ENCODE measurements at regions not wholly inside any gene's neighbourhood (a gene's known extent, or its start where the extent isn't known, plus 50 kb on each side); places are given as distances from the start of the nearest gene placed in this dataset.

GRCh38 chr2:152227969-152228592 lies 52.5 kb upstream of the STAM2 start:
- Histone ChIP-seq H3K27ac (ENCODE audit: low read depth, low read length) (peak overlapping the region; percentile 84), H3K9me3 (ENCODE audit: control insufficient read depth in 5 of 5, low read length in 5 of 5) (no peaks in the 10 kb centered on the region), H3K27me3 (ENCODE audit: control insufficient read depth in 5 of 5, insufficient read depth in 4 of 5, low read length in 5 of 5) (no peaks in the 10 kb centered on the region), H3K9ac (ENCODE audit: low read length in 5 of 5) (peak overlapping the region in 3 of 5 donors; percentile 17 to 56 (median 32)), H3K4me1 (ENCODE audit: control insufficient read depth in 5 of 5, insufficient read depth in 5 of 5, low read length in 5 of 5) (peaks cover 2 to 36% (median 19%) of the 10 kb centered on the region in 5 donors), H3K36me3 (ENCODE audit: control insufficient read depth in 5 of 5, insufficient read depth in 5 of 5, low read length in 5 of 5) (no peaks in the 10 kb centered on the region), H3K4me3 (ENCODE audit: low read depth in 1 of 5, low read length in 5 of 5) (no peak overlapping the region)

GRCh38 chr2:152231446-152231845 lies 55.9 kb upstream of the STAM2 start:
- H3K9ac ChIP-seq (ENCODE audit: low read length in 5 of 5) = no peak overlapping the region
- no peak overlapping the region for H3K4me3 ChIP-seq (ENCODE audit: low read depth in 1 of 5, low read length in 5 of 5)
- peaks cover 0 to 18% (median 9%) of the 10 kb centered on the region in 5 donors for H3K4me1 ChIP-seq (ENCODE audit: control insufficient read depth in 5 of 5, insufficient read depth in 5 of 5, low read length in 5 of 5)
- H3K9me3 ChIP-seq (ENCODE audit: control insufficient read depth in 5 of 5, low read length in 5 of 5) = no peaks in the 10 kb centered on the region
- H3K27me3 ChIP-seq (ENCODE audit: control insufficient read depth in 5 of 5, insufficient read depth in 4 of 5, low read length in 5 of 5) = no peaks in the 10 kb centered on the region
- H3K36me3 ChIP-seq (ENCODE audit: control insufficient read depth in 5 of 5, insufficient read depth in 5 of 5, low read length in 5 of 5) = no peaks in the 10 kb centered on the region
- H3K27ac ChIP-seq (ENCODE audit: low read depth, low read length) = no peak overlapping the region

- H3K9ac ChIP-seq (ENCODE audit: low read length in 5 of 5) = no peak overlapping the region
- no peak overlapping the region for H3K4me3 ChIP-seq (ENCODE audit: low read depth in 1 of 5, low read length in 5 of 5)
- no peak overlapping the region for H3K27ac ChIP-seq (ENCODE audit: low read depth, low read length)
- H3K36me3 ChIP-seq (ENCODE audit: control insufficient read depth in 5 of 5, insufficient read depth in 5 of 5, low read length in 5 of 5) = no peaks in the 10 kb centered on the region
- H3K4me1 ChIP-seq (ENCODE audit: control insufficient read depth in 5 of 5, insufficient read depth in 5 of 5, low read length in 5 of 5) = no peaks in the 10 kb centered on the region
- H3K27me3 ChIP-seq (ENCODE audit: control insufficient read depth in 5 of 5, insufficient read depth in 4 of 5, low read length in 5 of 5) = no peaks in the 10 kb centered on the region
- no peaks in the 10 kb centered on the region for H3K9me3 ChIP-seq (ENCODE audit: control insufficient read depth in 5 of 5, low read length in 5 of 5)
Observed at GRCh38 chr2:152234277-152234676, 58.7 kb upstream of the STAM2 start.

DNA sequence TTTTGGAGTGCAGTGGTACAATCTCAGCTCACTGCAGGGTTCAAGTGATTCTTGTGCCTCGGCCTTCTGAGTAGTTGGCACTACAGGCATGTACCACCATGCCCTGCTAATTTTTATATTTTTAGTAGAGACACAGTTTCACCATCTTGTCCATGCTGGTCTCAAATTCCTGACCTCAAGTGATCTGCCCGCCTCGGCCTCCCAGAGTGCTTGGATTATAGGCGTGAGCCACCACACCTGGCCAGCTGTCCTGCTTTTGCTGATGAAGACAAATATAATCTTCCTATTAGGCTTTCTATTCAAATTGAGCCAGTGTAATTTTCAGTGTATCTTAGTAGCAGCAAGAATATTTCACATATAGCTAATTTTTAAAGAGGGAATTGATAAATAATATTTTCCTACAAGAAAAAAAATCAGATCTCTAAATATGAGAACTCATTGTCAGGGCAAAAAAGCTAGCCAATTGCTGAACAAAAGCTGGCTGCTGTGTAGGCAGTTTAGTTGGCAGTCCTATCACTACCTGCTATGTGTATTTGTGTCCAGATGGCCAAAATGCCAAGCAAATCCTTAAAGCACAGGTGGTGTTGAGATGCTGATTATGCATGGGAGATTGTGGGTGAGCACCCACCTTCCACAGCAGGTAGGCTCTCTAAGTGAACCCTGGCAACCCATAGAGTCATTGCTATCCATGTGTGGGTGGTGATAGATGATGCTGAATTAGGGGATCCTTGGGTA lies 60.8 kb upstream of the STAM2 start:
- no peak overlapping the region for H3K27ac ChIP-seq (ENCODE audit: low read depth, low read length)
- no peak overlapping the region for H3K9ac ChIP-seq (ENCODE audit: low read length in 5 of 5)
- no peak overlapping the region for H3K4me3 ChIP-seq (ENCODE audit: low read depth in 1 of 5, low read length in 5 of 5)
- H3K36me3 ChIP-seq (ENCODE audit: control insufficient read depth in 5 of 5, insufficient read depth in 5 of 5, low read length in 5 of 5) = no peaks in the 10 kb centered on the region
- peaks cover 0 to 2% (median 0%) of the 10 kb centered on the region in 5 donors for H3K4me1 ChIP-seq (ENCODE audit: control insufficient read depth in 5 of 5, insufficient read depth in 5 of 5, low read length in 5 of 5)
- H3K27me3 ChIP-seq (ENCODE audit: control insufficient read depth in 5 of 5, insufficient read depth in 4 of 5, low read length in 5 of 5) = no peaks in the 10 kb centered on the region
- H3K9me3 ChIP-seq (ENCODE audit: control insufficient read depth in 5 of 5, low read length in 5 of 5) = peaks cover 0 to 10% (median 9%) of the 10 kb centered on the region in 5 donors

DNA sequence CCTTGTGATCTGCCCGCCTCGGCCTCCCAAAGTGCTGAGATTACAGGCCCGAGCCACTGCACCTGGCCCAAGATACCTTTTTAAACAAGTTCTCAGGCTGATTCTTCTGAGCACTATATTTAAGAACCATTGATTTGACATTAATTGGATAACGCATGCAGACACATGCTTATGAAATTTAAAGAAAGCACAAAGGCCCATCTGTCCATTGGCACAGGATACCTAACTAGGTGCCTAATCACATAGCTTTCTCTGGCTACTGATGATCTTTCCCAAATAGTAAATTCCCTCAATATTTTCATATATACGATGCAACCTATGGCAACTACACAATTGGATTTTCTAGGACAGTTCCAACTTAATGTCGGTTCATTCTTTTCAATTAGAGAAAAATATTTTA lies 62.5 kb upstream of the STAM2 start:
- Histone ChIP-seq H3K4me1 (ENCODE audit: control insufficient read depth in 5 of 5, insufficient read depth in 5 of 5, low read length in 5 of 5) (peaks cover 1 to 11% (median 8%) of the 10 kb centered on the region in 5 donors), H3K9me3 (ENCODE audit: control insufficient read depth in 5 of 5, low read length in 5 of 5) (peaks cover 0 to 10% (median 9%) of the 10 kb centered on the region in 5 donors), H3K27ac (ENCODE audit: low read depth, low read length) (no peak overlapping the region)

DNA sequence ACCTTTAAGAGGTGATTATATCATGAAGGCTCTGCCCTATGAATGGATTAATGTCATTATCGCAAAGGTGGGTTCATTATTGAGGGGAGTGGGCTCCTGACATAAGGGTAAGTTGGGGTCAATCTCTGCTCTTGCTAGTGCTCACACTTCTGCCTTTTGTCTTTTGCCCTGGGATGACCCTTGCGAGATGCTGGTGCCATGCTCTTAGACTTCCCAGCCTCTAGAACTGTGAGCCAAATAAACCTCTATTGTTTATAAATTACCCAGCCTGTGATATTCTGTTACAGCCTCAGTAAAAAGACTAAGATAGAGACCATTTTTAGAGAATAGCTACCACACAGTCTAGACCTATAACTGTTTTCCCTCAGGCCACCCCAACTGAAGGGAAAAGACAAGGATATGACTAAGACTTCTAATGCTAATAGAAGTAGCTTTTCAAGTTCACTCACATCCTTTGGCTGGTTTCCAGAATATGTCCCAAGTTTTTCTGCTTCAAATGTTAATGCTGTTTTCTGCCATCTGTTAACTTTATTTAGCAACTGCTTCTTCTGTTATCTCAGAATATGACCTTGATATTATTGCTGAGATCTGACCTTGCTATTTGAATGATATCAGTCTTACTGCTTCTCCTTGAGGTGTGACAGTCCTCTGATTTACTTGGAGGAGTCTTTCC lies 65.1 kb upstream of the STAM2 start:
- peaks cover 8 to 24% (median 21%) of the 10 kb centered on the region in 5 donors for H3K4me1 ChIP-seq (ENCODE audit: control insufficient read depth in 5 of 5, insufficient read depth in 5 of 5, low read length in 5 of 5)
- no peak overlapping the region for H3K9ac ChIP-seq (ENCODE audit: low read length in 5 of 5)
- H3K4me3 ChIP-seq (ENCODE audit: low read depth in 1 of 5, low read length in 5 of 5) = no peak overlapping the region
- no peaks in the 10 kb centered on the region for H3K27me3 ChIP-seq (ENCODE audit: control insufficient read depth in 5 of 5, insufficient read depth in 4 of 5, low read length in 5 of 5)
- H3K9me3 ChIP-seq (ENCODE audit: control insufficient read depth in 5 of 5, low read length in 5 of 5) = peaks cover 0 to 10% (median 9%) of the 10 kb centered on the region in 5 donors
- no peaks in the 10 kb centered on the region for H3K36me3 ChIP-seq (ENCODE audit: control insufficient read depth in 5 of 5, insufficient read depth in 5 of 5, low read length in 5 of 5)
- no peak overlapping the region for H3K27ac ChIP-seq (ENCODE audit: low read depth, low read length)

More for the DNA sequence above, 62.5 kb upstream of the STAM2 start:
- Histone ChIP-seq H3K9ac (ENCODE audit: low read length in 5 of 5) (no peak overlapping the region), H3K36me3 (ENCODE audit: control insufficient read depth in 5 of 5, insufficient read depth in 5 of 5, low read length in 5 of 5) (no peaks in the 10 kb centered on the region), H3K27me3 (ENCODE audit: control insufficient read depth in 5 of 5, insufficient read depth in 4 of 5, low read length in 5 of 5) (no peaks in the 10 kb centered on the region), H3K4me3 (ENCODE audit: low read depth in 1 of 5, low read length in 5 of 5) (no peak overlapping the region)

GRCh38 chr2:152241948-152242729 lies 66.6 kb upstream of the STAM2 start:
- Histone ChIP-seq H3K9me3 (ENCODE audit: control insufficient read depth in 5 of 5, low read length in 5 of 5) (peaks cover 0 to 10% (median 9%) of the 10 kb centered on the region in 5 donors), H3K4me3 (ENCODE audit: low read depth in 1 of 5, low read length in 5 of 5) (no peak overlapping the region), H3K36me3 (ENCODE audit: control insufficient read depth in 5 of 5, insufficient read depth in 5 of 5, low read length in 5 of 5) (no peaks in the 10 kb centered on the region), H3K4me1 (ENCODE audit: control insufficient read depth in 5 of 5, insufficient read depth in 5 of 5, low read length in 5 of 5) (peaks cover 8 to 30% (median 21%) of the 10 kb centered on the region in 5 donors), H3K27ac (ENCODE audit: low read depth, low read length) (no peak overlapping the region), H3K9ac (ENCODE audit: low read length in 5 of 5) (no peak overlapping the region), H3K27me3 (ENCODE audit: control insufficient read depth in 5 of 5, insufficient read depth in 4 of 5, low read length in 5 of 5) (no peaks in the 10 kb centered on the region)

DNA sequence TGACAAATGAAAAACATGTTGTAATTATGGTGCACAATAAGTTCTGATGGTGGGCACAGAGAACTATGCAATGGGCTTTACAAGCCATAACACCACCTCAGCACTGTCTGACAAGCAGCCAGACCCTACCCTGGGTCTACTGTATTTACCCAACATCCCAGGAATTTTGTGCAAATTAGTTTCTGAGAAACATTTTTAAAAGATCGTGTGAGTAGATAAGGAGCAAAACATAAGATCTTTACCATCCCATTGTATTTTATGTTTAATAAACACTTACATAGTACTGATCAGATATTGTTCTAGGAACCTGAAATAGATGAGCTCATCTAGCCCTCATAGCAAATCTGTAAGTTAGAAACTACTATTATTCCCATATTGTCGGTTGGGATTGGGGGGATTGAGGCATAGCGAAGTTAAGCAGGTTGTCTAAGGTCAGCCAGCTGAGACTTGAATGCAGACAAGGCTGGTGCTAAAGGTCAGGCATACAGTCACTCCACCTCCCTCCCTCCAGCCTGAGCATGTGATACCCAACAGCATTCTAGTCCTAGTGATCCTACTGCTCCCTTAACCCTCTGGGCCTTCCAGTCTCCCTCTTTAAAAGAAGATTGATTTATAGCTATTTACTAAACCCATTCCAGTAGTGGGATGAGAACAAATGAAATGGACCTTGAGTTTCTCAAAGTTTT lies 67.4 kb upstream of the STAM2 start:
- peaks cover 0 to 10% (median 9%) of the 10 kb centered on the region in 5 donors for H3K9me3 ChIP-seq (ENCODE audit: control insufficient read depth in 5 of 5, low read length in 5 of 5)
- no peak overlapping the region for H3K4me3 ChIP-seq (ENCODE audit: low read depth in 1 of 5, low read length in 5 of 5)
- H3K36me3 ChIP-seq (ENCODE audit: control insufficient read depth in 5 of 5, insufficient read depth in 5 of 5, low read length in 5 of 5) = no peaks in the 10 kb centered on the region
- no peak overlapping the region for H3K9ac ChIP-seq (ENCODE audit: low read length in 5 of 5)
- H3K27ac ChIP-seq (ENCODE audit: low read depth, low read length) = peak overlapping the region; percentile 58
- no peaks in the 10 kb centered on the region for H3K27me3 ChIP-seq (ENCODE audit: control insufficient read depth in 5 of 5, insufficient read depth in 4 of 5, low read length in 5 of 5)
- H3K4me1 ChIP-seq (ENCODE audit: control insufficient read depth in 5 of 5, insufficient read depth in 5 of 5, low read length in 5 of 5) = peaks cover 8 to 30% (median 21%) of the 10 kb centered on the region in 5 donors

Data from subcutaneous abdominal adipose tissue (tissue), 5 donors.